OCI-LY7 (cell line): ENCODE measurements at regions not wholly inside any gene's neighbourhood (a gene's known extent, or its start where the extent isn't known, plus 50 kb on each side); places are given as distances from the start of the nearest gene placed in this dataset.

Experiments
- EZH2phosphoT487 ChIP-seq: fragments of 200-600 bp; sonication (generic); IDR thresholded peaks from 2 replicates; pipeline ENCODE4 v1.6.1; 2018; ENCODE audit warnings: low read depth, borderline replicate concordance, mild to moderate bottlenecking, mixed run types, antibody characterized with exemption, low read length, moderate library complexity, mixed read lengths
- TF ChIP-seq, protein P1 (sequence below): fragments of 200-600 bp; sonication (generic); conservative IDR thresholded peaks from 2 replicates; pipeline ENCODE4 v1.5.1; 2014; ENCODE audit warnings: mild to moderate bottlenecking, antibody characterized with exemption, low read length, moderate library complexity, mixed read lengths

DNA sequence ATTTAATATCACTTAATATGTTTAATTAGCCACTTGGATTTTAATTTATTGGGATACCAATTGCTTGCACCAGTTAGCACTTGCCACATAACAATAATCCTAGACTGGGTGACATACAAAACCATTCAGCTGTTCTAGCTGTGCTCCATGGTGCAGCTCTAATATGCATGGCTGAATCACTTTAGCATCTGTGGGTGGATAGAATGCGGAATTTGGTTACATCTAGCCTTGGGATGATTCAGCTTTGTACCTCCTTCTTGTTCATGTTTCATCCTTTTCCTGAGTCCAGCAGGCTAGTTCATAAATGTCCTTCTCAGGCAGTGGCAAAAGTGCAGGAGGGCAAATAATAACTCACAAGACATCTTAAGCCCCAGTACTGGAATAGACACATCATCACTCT, 1263.0 kb downstream of the LRFN5 start:
- TF ChIP-seq, protein P1, sequence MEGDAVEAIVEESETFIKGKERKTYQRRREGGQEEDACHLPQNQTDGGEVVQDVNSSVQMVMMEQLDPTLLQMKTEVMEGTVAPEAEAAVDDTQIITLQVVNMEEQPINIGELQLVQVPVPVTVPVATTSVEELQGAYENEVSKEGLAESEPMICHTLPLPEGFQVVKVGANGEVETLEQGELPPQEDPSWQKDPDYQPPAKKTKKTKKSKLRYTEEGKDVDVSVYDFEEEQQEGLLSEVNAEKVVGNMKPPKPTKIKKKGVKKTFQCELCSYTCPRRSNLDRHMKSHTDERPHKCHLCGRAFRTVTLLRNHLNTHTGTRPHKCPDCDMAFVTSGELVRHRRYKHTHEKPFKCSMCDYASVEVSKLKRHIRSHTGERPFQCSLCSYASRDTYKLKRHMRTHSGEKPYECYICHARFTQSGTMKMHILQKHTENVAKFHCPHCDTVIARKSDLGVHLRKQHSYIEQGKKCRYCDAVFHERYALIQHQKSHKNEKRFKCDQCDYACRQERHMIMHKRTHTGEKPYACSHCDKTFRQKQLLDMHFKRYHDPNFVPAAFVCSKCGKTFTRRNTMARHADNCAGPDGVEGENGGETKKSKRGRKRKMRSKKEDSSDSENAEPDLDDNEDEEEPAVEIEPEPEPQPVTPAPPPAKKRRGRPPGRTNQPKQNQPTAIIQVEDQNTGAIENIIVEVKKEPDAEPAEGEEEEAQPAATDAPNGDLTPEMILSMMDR, result no peak
- no peak for TF ChIP-seq EZH2phosphoT487
